ENCODE measurements at regions not wholly inside any gene's neighbourhood (a gene's known extent, or its start where the extent isn't known, plus 50 kb on each side); places are given as distances from the start of the nearest gene placed in this dataset.

GRCh38 chr14:85084344-85084743 lies 445.6 kb upstream of the FLRT2 start:
- DNase-seq, result no peak

- no peak for DNase-seq
Measured at GRCh38 chr14:85085981-85086380, 444.0 kb upstream of the FLRT2 start.

- no peak for DNase-seq
Measured at GRCh38 chr14:85087201-85087600, 442.7 kb upstream of the FLRT2 start.

DNA sequence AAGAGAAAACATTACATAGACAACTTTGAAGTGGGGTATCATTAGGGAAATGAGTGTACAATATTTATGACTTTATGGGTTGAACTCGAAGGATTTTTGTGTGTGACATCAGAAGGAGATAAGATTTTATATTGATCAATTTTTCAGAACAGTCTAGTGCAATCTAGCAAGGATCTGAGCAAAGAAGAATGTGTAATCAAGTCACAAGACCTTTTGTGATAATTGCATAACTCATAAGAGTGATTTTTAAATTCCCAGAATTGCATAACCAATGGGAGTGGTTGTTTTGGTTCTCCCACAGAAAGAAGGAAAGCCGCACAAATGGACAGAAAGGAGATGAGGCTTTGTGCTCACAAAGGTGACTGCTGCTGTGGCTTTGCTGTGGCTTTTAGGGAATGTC lies 441.8 kb upstream of the FLRT2 start:
- no peak for DNase-seq

DNA sequence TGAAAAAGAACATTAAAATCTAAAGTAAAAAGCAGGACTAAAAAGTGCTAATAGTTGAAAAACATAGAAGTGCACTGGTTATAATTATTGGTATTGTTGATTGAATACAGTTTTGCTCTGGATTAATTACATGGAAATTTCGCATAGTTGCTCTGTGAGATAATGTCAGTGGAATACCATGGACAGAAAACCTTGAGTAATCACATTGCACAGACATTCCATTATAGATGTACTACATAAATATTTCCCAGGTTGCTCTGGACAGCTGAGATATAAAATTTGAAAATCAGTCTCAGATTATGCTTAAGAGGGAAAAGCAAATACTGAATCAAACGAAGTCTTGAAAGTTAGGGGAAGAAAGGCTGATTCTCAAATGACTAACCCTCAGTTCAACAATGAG lies 439.3 kb upstream of the FLRT2 start:
- DNase-seq, result no peak

DNA sequence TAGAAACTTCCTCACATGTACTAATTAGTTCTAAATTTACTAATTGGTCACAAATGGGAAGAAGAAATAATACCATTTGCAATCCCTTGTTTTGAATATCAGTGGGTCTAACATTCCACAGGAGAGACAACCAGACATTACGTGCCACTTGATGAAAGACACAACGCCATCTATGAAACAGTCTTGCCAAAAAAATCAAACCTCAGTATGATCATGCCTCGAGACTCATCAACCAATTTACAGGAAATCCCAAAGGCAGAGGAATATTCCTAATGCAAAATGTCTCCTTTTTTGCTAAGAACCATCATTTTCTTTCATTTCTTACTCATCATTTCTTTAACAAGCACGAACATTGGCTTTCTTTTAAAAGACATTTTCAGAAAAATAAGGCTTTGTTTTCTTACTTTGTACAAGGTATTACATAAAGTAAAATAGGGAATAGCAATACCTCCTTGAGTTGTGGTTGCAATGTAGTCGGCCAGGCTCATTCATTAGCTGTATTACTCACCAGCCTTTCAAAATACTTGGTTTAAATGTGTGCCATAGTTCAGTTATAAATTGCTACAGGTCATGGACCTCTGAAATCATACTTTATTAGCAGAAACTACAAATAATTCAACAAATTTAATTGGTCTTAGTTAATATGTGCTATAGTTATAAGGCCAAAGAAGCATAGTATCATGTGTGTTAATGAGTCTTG lies 436.2 kb upstream of the FLRT2 start:
- no peak for DNase-seq

GRCh38 chr14:85102591-85102990 lies 427.4 kb upstream of the FLRT2 start:
- no peak for DNase-seq

GRCh38 chr14:85106506-85106905 lies 423.4 kb upstream of the FLRT2 start:
- DNase-seq, result no peak

GRCh38 chr14:85112762-85113161 lies 417.2 kb upstream of the FLRT2 start:
- no peak for DNase-seq

DNA sequence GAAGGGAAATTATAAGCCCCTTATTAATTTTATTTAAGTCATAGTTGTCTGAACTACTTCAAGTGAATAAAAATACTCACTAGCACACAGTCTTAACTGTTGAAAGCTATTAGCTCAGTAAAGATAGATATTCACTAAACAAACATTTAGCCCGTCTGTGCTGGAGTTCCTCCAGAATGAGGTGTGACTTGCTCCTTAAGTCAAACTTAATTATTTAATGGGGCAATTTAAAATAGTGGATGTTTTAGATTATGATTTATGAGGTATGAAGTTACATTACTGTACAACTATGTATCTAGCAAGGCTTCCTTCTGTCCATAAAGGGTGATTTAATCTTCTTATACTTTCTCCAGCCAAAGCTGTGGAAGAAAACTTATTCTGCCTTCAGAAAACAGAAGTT lies 414.0 kb upstream of the FLRT2 start:
- DNase-seq, result no peak

- DNase-seq, result no peak
Measured at GRCh38 chr14:85118274-85118673, 411.7 kb upstream of the FLRT2 start.

- no peak for DNase-seq
Measured at GRCh38 chr14:85122690-85123089, 407.3 kb upstream of the FLRT2 start.

DNA sequence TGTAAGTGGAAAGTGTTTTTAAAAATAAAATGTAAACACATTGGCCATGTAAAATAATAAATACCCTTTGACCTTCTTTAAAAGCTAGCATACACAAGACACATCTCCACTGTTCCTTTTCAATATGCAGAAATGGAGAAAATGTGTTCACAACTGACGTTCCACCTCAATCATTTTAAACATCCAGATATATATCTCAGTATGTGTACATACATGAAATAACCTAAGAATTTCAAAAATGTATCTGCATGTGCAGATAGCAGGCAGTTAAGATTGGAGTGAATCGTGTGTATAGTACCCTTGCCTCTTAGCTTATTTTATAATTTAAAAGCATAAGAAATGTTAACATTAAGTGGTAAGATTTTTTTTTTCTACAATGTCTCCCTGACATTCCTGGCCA lies 406.2 kb upstream of the FLRT2 start:
- DNase-seq, result no peak

- no peak for DNase-seq
Measured at GRCh38 chr14:85124631-85125290, 405.2 kb upstream of the FLRT2 start.

DNA sequence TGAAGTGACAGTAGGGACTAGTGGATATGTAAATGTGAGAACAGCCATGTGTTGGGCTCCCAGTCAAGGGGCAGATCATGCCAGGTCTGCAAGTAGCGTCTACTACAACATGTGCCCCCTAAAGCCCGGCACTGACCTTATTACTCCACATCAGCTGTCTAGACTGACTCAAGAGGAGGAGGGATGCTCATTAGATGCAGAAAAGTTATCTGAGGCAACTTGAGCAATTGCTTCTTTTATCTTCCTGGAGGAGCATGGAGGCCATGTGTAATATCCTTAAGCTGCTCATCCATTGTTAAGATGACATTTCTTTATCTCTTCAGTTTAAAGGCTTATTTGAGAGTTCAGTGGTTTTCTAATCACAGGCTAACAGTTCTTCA lies 404.7 kb upstream of the FLRT2 start:
- no peak for DNase-seq

GRCh38 chr14:85129921-85130320 lies 400.0 kb upstream of the FLRT2 start:
- DNase-seq, result no peak

DNA sequence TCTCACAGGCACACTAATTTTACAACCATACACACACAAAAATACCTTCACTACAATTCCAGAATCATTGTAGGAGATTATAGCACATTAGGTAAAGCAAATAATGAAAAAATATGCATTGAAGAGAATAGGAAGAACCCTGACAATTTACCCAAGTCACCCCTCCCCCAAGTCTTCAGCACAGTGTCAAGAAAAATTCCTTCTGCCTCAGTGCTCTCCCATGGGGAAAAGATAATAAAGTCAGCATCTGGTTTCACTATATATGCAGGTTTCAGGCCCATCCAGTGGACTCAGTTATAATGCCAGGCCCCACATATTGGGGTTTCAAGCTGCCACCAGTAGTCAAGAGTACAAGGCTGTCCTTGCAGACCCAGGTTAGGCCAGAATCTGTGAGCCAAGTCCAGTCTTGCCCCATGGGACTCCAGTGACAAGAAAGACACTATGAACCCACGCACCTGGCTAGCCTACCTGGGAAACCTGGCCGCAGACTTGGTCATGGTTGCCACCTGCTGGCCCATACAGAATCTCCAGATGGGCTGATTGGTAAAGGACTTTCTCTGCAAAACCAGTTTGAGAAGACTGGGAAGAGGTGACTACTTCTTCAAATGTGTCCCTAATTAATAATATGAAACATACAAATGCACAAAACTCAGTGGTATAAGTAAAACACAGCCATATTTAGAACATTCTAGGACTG lies 398.6 kb upstream of the FLRT2 start:
- no peak for DNase-seq

GRCh38 chr14:85142982-85143381 lies 387.0 kb upstream of the FLRT2 start:
- no peak for DNase-seq

- no peak for DNase-seq
Measured at GRCh38 chr14:85146779-85147178, 383.2 kb upstream of the FLRT2 start.

DNA sequence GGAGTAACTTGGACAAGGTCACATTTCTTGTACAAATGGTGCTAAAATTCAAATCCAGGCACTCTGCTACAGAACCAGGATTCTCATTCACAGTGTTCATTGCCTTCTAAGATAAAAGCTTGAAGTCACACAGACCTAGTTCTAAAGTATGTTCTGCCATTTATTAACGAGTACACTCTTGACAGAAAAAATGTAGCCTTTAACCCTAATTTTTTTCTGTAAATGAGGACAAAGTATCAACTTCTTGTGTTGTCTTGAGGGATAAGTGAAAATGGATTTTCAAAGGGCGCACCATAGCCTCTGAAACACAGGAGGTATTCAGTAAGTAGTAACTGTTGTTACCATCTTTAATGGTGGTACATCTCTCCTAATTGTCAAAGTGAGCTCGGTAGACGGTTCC lies 379.8 kb upstream of the FLRT2 start:
- no peak for DNase-seq

DNA sequence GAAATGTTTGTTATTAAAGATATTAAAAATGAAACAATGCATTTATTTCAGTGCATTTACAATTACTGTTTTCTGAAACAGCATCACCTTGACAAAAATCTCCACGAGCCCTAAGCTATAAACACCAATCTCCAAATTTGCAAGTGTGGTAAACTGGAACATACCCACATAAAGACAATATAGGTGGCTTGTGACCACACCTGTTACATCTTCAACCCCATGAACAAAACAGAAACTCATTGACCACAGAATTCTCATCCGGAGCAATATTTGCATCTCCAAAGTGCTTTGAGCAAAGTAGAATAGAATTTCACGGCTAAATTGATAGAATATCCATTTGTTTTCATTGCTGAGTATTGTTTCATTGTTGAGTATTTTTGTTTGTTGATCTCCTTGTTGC lies 375.2 kb upstream of the FLRT2 start:
- DNase-seq, result no peak

GRCh38 chr14:85156319-85156718 lies 373.6 kb upstream of the FLRT2 start:
- no peak for DNase-seq

GRCh38 chr14:85159726-85160125 lies 370.2 kb upstream of the FLRT2 start:
- DNase-seq, result no peak

DNA sequence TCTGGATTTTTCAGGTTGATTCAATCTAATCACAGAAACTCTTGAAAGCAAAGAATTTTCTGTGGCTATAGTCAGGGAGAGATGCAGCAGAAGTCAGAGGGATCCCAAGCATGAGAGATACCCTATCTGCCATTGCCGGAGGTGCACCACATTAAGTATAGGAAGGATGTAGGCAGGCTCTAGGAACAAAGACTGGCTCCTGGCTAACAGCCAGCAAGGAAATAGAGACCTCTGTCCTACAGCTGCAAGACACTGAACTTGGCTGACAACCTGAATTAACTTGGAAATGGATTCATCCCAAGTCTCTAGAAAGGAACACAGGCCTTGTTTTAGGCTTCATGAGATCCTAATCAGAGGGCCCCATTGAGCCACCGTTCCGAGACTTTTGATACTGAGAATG lies 364.9 kb upstream of the FLRT2 start:
- DNase-seq, result no peak

All from stimulated activated CD4-positive, alpha-beta T cell treated with anti-CD3 and anti-CD28 coated beads, Interleukin-4, amount 100 ng/mL, for 1 hour (primary cell).